Activated naive CD4-positive, alpha-beta T cell treated with anti-CD3 and anti-CD28 coated beads, Interleukin-2, amount 50 U/mL, for 72 hours (primary cell): ENCODE measurements at regions not wholly inside any gene's neighbourhood (a gene's known extent, or its start where the extent isn't known, plus 50 kb on each side); places are given as distances from the start of the nearest gene placed in this dataset.

Experiments
- ATAC-seq, 2 donors: fragments of 150-1000 bp; cut with Tn5 transposase; 2 replicates each; pipeline ENCODE4 v1.10.0; 2021; ENCODE audit warnings: mild to moderate bottlenecking in 2 of 2, moderate library complexity in 2 of 2
- DNase-seq, 2 donors: peaks; one replicate each; pipeline ENCODE4 v3.0.0; 2021 to 2022; ENCODE audit warnings: low spot score in 2 of 2
- H3K27ac Mint-ChIP-seq, 2 donors: one replicate each; pipeline ENCODE4 v1.8.0; 2022; ENCODE audit warnings: mild to moderate bottlenecking in 2 of 2, mixed read lengths in 2 of 2
- H3K36me3 Mint-ChIP-seq, 2 donors: one replicate each; pipeline ENCODE4 v1.8.0; 2022; ENCODE audit warnings: mixed read lengths in 2 of 2
- H3K9me3 Mint-ChIP-seq, 2 donors: one replicate each; pipeline ENCODE4 v1.8.0; 2022; ENCODE audit warnings: mixed read lengths in 2 of 2

DNA sequence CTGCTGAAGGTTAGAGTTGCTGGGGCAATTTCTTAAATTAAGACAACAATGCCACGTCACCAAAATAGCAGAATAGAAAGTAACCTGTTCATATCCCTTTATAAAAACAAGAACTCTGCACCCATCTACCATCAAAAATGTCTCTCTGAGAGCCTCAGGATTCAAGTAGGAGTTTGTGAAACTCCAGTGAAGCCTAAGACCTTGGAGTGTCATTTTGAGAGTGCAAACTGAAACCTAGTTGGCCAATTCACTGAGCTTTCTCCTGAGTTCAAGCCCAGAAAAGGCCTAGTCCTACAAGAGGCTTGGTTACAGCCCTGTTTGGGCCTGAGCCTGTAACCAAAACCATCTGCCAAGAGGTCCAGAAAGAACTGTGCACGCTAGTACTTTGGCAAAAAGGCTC lies 335.1 kb downstream of the EFHB start:
- Mint-ChIP-seq H3K27ac (no peak overlapping the region), H3K9me3 (peaks cover 10% of the 10 kb centered on the region in 2 donors), H3K36me3 (no peaks in the 10 kb centered on the region)
- DNase-seq (no peak), ATAC-seq (no peak)

GRCh38 chr3:19596408-19596807 lies 337.6 kb downstream of the EFHB start:
- peaks cover 10 to 15% of the 10 kb centered on the region in 2 donors for H3K9me3 Mint-ChIP-seq
- ATAC-seq (no peak), DNase-seq (no peak)
- H3K36me3 Mint-ChIP-seq, result no peaks in the 10 kb centered on the region
- H3K27ac Mint-ChIP-seq, result no peak overlapping the region

GRCh38 chr3:19595884-19596283 lies 338.1 kb downstream of the EFHB start:
- no peak for ATAC-seq
- Mint-ChIP-seq H3K36me3 (no peaks in the 10 kb centered on the region), H3K27ac (no peak overlapping the region), H3K9me3 (peaks cover 10 to 15% of the 10 kb centered on the region in 2 donors)
- no peak for DNase-seq
